ENCODE measurements at regions not wholly inside any gene's neighbourhood (a gene's known extent, or its start where the extent isn't known, plus 50 kb on each side); places are given as distances from the start of the nearest gene placed in this dataset.

DNA sequence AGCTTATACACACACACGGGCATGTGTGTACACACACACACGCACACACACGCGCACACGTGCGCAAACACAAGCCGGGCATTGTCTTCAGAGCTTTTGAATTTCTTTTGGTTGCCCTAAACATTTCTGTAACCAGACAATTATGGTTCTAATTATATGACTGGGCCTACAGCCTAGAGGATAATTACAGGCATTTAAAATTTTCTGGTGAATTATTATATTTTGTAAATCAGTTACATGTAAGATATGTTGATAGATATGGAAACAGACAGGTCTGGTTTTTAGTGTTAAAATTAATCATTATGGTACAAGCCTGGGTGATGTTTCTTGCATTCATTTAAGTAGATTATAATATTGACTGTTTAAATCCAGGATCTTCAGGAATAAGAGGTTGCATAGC is 1120.5 kb downstream of the ADGRL3 start:
- no peaks in the 10 kb centered on the region for H3K79me1 ChIP-seq (ENCODE audit: low read depth in 1 of 2, low read length in 2 of 2)
- H3K18ac ChIP-seq (ENCODE audit: low read depth, low read length) = no peak overlapping the region
- no peaks in the 10 kb centered on the region for H3K27me3 ChIP-seq (ENCODE audit: control insufficient read depth, insufficient read depth, low read length)
- no peak overlapping the region for H3K56ac ChIP-seq (ENCODE audit: extremely low read depth, insufficient read depth, low read length)
- no peak overlapping the region for H3K27ac ChIP-seq (ENCODE audit: insufficient read depth, low read length)
- peaks cover 2% of the 10 kb centered on the region; the same call in 1 of the 2 replicates for H3K9me3 ChIP-seq (ENCODE audit: control insufficient read depth, insufficient read depth, low read length)
- no peak for DNase-seq
- no peak overlapping the region for H4K8ac ChIP-seq (ENCODE audit: low read depth in 2 of 2, low read length in 2 of 2)
- ATAC-seq (ENCODE audit: low read depth) = no peak
- no peak overlapping the region for H3K4ac ChIP-seq (ENCODE audit: low read depth, low read length)
- intact Hi-C loops (cut with micrococcal nuclease) = no loop called here
- H3K9me1 ChIP-seq (ENCODE audit: insufficient read depth, low read length) = no peaks in the 10 kb centered on the region
- BruUV-seq (replicated peaks) = no TSS peak
- H3K9ac ChIP-seq (ENCODE audit: low read depth, low read length) = no peak overlapping the region
- no peak overlapping the region for H2BK15ac ChIP-seq (ENCODE audit: low read depth, low read length)
- no peak overlapping the region for H2BK20ac ChIP-seq (ENCODE audit: low read depth, low read length)
- H2AFZ ChIP-seq (replicated peaks; ENCODE audit: low read length, poor library complexity) = no peak overlapping the region
- no peak overlapping the region for H3K14ac ChIP-seq (replicated peaks; ENCODE audit: low read depth, low read length)
- H2BK120ac ChIP-seq (ENCODE audit: low read depth, low read length) = no peak overlapping the region
- dilution Hi-C loops (cut with HindIII; ENCODE audit: low sequenced_read_pairs, unreplicated experiment) = no loop called here
- H4K91ac ChIP-seq (ENCODE audit: insufficient read depth, low read depth, low read length) = no peak overlapping the region
- H3K4me1 ChIP-seq (ENCODE audit: control insufficient read depth, insufficient read depth, low read length) = no peaks in the 10 kb centered on the region
- no peak overlapping the region for H2AK9ac ChIP-seq (replicated peaks; ENCODE audit: low read depth, low read length, poor library complexity)
- no peak overlapping the region for H2AK5ac ChIP-seq (ENCODE audit: low read depth, low read length)
- no peak overlapping the region for H4K5ac ChIP-seq (ENCODE audit: low read depth, low read length)
- no peak overlapping the region for H3K4me2 ChIP-seq (ENCODE audit: low read depth, low read length)
- H2BK5ac ChIP-seq (ENCODE audit: low read depth, low read length, poor library complexity, severe bottlenecking) = no peak overlapping the region
- in situ Hi-C loops (cut with MboI; ENCODE audit: low sequenced_read_pairs) = no loop called here
- POLR2A ChIA-PET (ENCODE audit: unreplicated experiment) = no interaction called here
- CTCF ChIA-PET = no interaction called here
- no peak for TF ChIP-seq NFE2L2 (IDR thresholded peaks at IDR 0.05; ENCODE audit: low read depth, low read length)
- no peak overlapping the region for H3K23ac ChIP-seq (ENCODE audit: low read depth, low read length)
- H3K4me3 ChIP-seq (ENCODE audit: insufficient read depth, low read depth, low read length) = no peak overlapping the region
- no peaks in the 10 kb centered on the region for H4K20me1 ChIP-seq (ENCODE audit: insufficient read depth, low read length)
- WGBS, 2 experiments (ENCODE audit: extremely low coverage in 2 of 2, insufficient read length in 1 of 2) = no CpG with 5 or more reads among the region's 7 CpGs
- no peaks in the 10 kb centered on the region for H3K36me3 ChIP-seq (ENCODE audit: control insufficient read depth, insufficient read depth, low read length)

Measured in IMR-90 (cell line).